Endodermal cell (in vitro differentiated cells): ENCODE measurements at regions not wholly inside any gene's neighbourhood (a gene's known extent, or its start where the extent isn't known, plus 50 kb on each side); places are given as distances from the start of the nearest gene placed in this dataset.
"Not testable (repeated sequence)": the region's sequence is repeated elsewhere in the genome, so short reads cannot be mapped to it uniquely, and the experiment has no call there.

Experiments
- DNase-seq: peaks from one replicate; pipeline ENCODE4 v3.0.0-alpha.2; 2017
- H3K27ac ChIP-seq: 2 replicates; pipeline ENCODE4 v1.5.1; 2013; ENCODE audit warnings: mild to moderate bottlenecking, low read depth, low read length, moderate library complexity
- H3K27me3 ChIP-seq: 2 replicates; pipeline ENCODE4 v1.6.1; 2013; ENCODE audit warnings: mild to moderate bottlenecking, low read length, moderate library complexity; ENCODE audit not compliant: insufficient read depth, control insufficient read depth, poor library complexity, severe bottlenecking
- H3K36me3 ChIP-seq: 2 replicates; pipeline ENCODE4 v1.7.0; 2013; ENCODE audit warnings: mild to moderate bottlenecking, low read length, moderate library complexity; ENCODE audit not compliant: control insufficient read depth, insufficient read depth
- H3K4me1 ChIP-seq: one replicate; pipeline ENCODE4 v1.7.0; 2013; ENCODE audit warnings: low read length; ENCODE audit not compliant: control insufficient read depth, insufficient read depth
- H3K4me3 ChIP-seq: 2 replicates; pipeline ENCODE4 v1.5.1; 2013; ENCODE audit warnings: mild to moderate bottlenecking, low read length, moderate library complexity
- H3K9ac ChIP-seq: 2 replicates; pipeline ENCODE4 v1.6.1; 2013; ENCODE audit warnings: mild to moderate bottlenecking, low read length, moderate library complexity; ENCODE audit not compliant: poor library complexity, severe bottlenecking; ENCODE audit errors: extremely low read depth
- H3K9me3 ChIP-seq: 2 replicates; pipeline ENCODE4 v1.6.1; 2013; ENCODE audit warnings: mild to moderate bottlenecking, low read length, moderate library complexity; ENCODE audit not compliant: control insufficient read depth
- H3K27ac Mint-ChIP-seq: 2 replicates; pipeline ENCODE4 v1.8.0; 2020; ENCODE audit warnings: mixed read lengths
- H3K27me3 Mint-ChIP-seq: 2 replicates; pipeline ENCODE4 v1.8.0; 2021; ENCODE audit warnings: mild to moderate bottlenecking, mixed read lengths; ENCODE audit not compliant: insufficient read depth
- H3K36me3 Mint-ChIP-seq: 2 replicates; pipeline ENCODE4 v1.8.0; 2020; ENCODE audit warnings: low read depth, mixed read lengths
- H3K4me1 Mint-ChIP-seq: 2 replicates; pipeline ENCODE4 v1.8.0; 2020; ENCODE audit warnings: mixed read lengths
- H3K4me3 Mint-ChIP-seq: 2 replicates; pipeline ENCODE4 v1.8.0; 2020; ENCODE audit warnings: mild to moderate bottlenecking, moderate library complexity, mixed read lengths
- H3K9me3 Mint-ChIP-seq: 2 replicates; pipeline ENCODE4 v1.8.0; 2020; ENCODE audit warnings: mild to moderate bottlenecking, mixed read lengths
- CTCF ChIP-seq: fragments of 200-600 bp; sonication (generic); conservative IDR thresholded peaks from 2 replicates; pipeline ENCODE4 v1.5.0; 2021; ENCODE audit warnings: antibody characterized with exemption, mild to moderate bottlenecking
- WGBS, 2 experiments: methylation state at CpG; one replicate each; pipeline versions ENCODE4 v1.1.5 to v1.1.7; 2013; ENCODE audit warnings: missing lambda C conversion rate in 2 of 2, mixed read lengths in 1 of 2; ENCODE audit not compliant: insufficient coverage in 1 of 2, insufficient read length in 1 of 2; 5-methylcytosine and 5-hydroxymethylcytosine counted together

GRCh38 chr20:51945177-51945576 lies 142.9 kb upstream of the SALL4 start:
- H3K4me3 Mint-ChIP-seq = no peak overlapping the region
- Histone ChIP-seq H3K4me1 (no peaks in the 10 kb centered on the region), H3K9ac (no peak overlapping the region), H3K27me3 (no peaks in the 10 kb centered on the region), H3K36me3 (no peaks in the 10 kb centered on the region), H3K4me3 (no peak overlapping the region), H3K27ac (no peak overlapping the region), H3K9me3 (no peaks in the 10 kb centered on the region)
- WGBS, 2 experiments = 93 to 96% methylated on average over 3 to 5 of the region's 5 CpGs
- no peaks in the 10 kb centered on the region for H3K9me3 Mint-ChIP-seq
- no peak for DNase-seq
- H3K27me3 Mint-ChIP-seq = no peaks in the 10 kb centered on the region
- no peak for TF ChIP-seq CTCF
- no peaks in the 10 kb centered on the region for H3K36me3 Mint-ChIP-seq
- H3K4me1 Mint-ChIP-seq = peaks cover 2% of the 10 kb centered on the region
- no peak overlapping the region for H3K27ac Mint-ChIP-seq

GRCh38 chr20:51943761-51944160 lies 141.4 kb upstream of the SALL4 start:
- no peak for TF ChIP-seq CTCF
- Mint-ChIP-seq H3K27me3 (no peaks in the 10 kb centered on the region), H3K27ac (no peak overlapping the region), H3K36me3 (no peaks in the 10 kb centered on the region), H3K4me3 (no peak overlapping the region), H3K4me1 (peaks cover 2% of the 10 kb centered on the region), H3K9me3 (no peaks in the 10 kb centered on the region)
- DNase-seq = no peak
- H3K36me3 ChIP-seq = no peaks in the 10 kb centered on the region
- no peaks in the 10 kb centered on the region for H3K27me3 ChIP-seq
- H3K9me3 ChIP-seq = no peaks in the 10 kb centered on the region
- no peak overlapping the region for H3K9ac ChIP-seq
- H3K4me3 ChIP-seq = no peak overlapping the region
- H3K4me1 ChIP-seq = no peaks in the 10 kb centered on the region
- WGBS, 2 experiments = 95 to 100% methylated on average over 5 of the region's 5 CpGs
- no peak overlapping the region for H3K27ac ChIP-seq

- not testable (repeated sequence) for H3K4me3 ChIP-seq, H3K27me3 ChIP-seq, H3K36me3 ChIP-seq, H3K9me3 ChIP-seq, H3K4me1 ChIP-seq, H3K27ac Mint-ChIP-seq, H3K9ac ChIP-seq, DNase-seq, H3K9me3 Mint-ChIP-seq, H3K36me3 Mint-ChIP-seq, H3K27me3 Mint-ChIP-seq, H3K4me3 Mint-ChIP-seq, H3K27ac ChIP-seq, H3K4me1 Mint-ChIP-seq
- 93 to 94% methylated on average over 5 to 6 of the region's 6 CpGs for WGBS, 2 experiments
Observed at GRCh38 chr20:51943326-51943725, 141.0 kb upstream of the SALL4 start.

- Histone ChIP-seq H3K4me3 (no peak overlapping the region), H3K27me3 (no peaks in the 10 kb centered on the region), H3K9me3 (no peaks in the 10 kb centered on the region), H3K9ac (no peak overlapping the region), H3K4me1 (no peaks in the 10 kb centered on the region), H3K27ac (no peak overlapping the region), H3K36me3 (no peaks in the 10 kb centered on the region)
- Mint-ChIP-seq H3K9me3 (no peaks in the 10 kb centered on the region), H3K27me3 (no peaks in the 10 kb centered on the region), H3K27ac (no peak overlapping the region), H3K4me3 (no peak overlapping the region), H3K36me3 (no peaks in the 10 kb centered on the region), H3K4me1 (peaks cover 2% of the 10 kb centered on the region)
- no peak for DNase-seq
- TF ChIP-seq CTCF = no peak
- WGBS, 2 experiments = 92 to 99% methylated on average over 6 of the region's 6 CpGs
Observed at GRCh38 chr20:51941503-51941902, 139.2 kb upstream of the SALL4 start.
